Lower lobe of right lung (tissue), 2 donors: ENCODE measurements at regions not wholly inside any gene's neighbourhood (a gene's known extent, or its start where the extent isn't known, plus 50 kb on each side); places are given as distances from the start of the nearest gene placed in this dataset.
"Not testable (repeated sequence)": the region's sequence is repeated elsewhere in the genome, so short reads cannot be mapped to it uniquely, and the experiment has no call there.

ENCODE experiments used
- ATAC-seq, 2 donors: fragments of 200-7000 bp; cut with Tn5 transposase; one replicate each; pipeline ENCODE4 v1.9.1; 2020 to 2022; ENCODE audit warnings: mild to moderate bottlenecking in 2 of 2, moderate library complexity in 2 of 2
- DNase-seq: peaks from one replicate; pipeline ENCODE4 v3.0.0-alpha.2; 2020
- H3K27ac ChIP-seq: fragments of 200-600 bp; one replicate; pipeline ENCODE4 v1.8.0; 2022
- H3K27me3 ChIP-seq: fragments of 200-600 bp; one replicate; pipeline ENCODE4 v1.8.0; 2022; ENCODE audit warnings: low read depth
- H3K36me3 ChIP-seq: fragments of 200-600 bp; one replicate; pipeline ENCODE4 v1.8.0; 2022; ENCODE audit warnings: mild to moderate bottlenecking
- H3K4me1 ChIP-seq: fragments of 200-600 bp; one replicate; pipeline ENCODE4 v1.8.0; 2022
- H3K4me3 ChIP-seq: fragments of 200-600 bp; one replicate; pipeline ENCODE4 v1.8.0; 2022; ENCODE audit warnings: mild to moderate bottlenecking
- H3K9me3 ChIP-seq: fragments of 200-600 bp; one replicate; pipeline ENCODE4 v1.8.0; 2022
- intact Hi-C: fragments of 100-400 bp; cut with DNase I; formaldehyde crosslinking; loops from one replicate; pipeline ENCODE4 v1.11.0; 2022
- TF ChIP-seq, protein P1 (sequence below): fragments of 200-600 bp; IDR thresholded peaks from one replicate; pipeline ENCODE4 v1.8.0; 2022; ENCODE audit warnings: antibody characterized with exemption, mild to moderate bottlenecking
- donor health status: DM: no; HTN: yes; CAD: no; lungs with severe emphysema.

DNA sequence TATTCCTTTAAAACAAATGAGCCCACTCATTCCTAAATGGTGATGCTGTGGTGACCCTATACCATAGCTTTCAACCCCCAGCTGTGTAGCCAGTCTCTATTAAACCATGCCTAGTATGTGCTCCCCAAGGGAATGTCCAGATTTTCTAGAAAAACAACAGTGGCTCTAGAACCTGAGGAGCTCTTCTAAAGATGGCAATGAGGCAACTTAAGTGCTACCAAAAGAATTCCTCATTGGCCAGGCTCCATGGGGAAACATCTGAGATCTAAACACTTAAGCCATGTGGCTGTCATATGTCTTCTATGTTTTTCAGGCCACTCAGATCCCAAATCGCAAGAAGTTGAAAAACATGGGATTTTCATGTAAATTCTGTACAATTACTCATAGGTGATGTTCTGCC, 191.0 kb downstream of the TPBG start:
- Histone ChIP-seq H3K27me3 (no peaks in the 10 kb centered on the region), H3K4me1 (no peaks in the 10 kb centered on the region), H3K27ac (no peak overlapping the region), H3K36me3 (no peaks in the 10 kb centered on the region), H3K4me3 (no peak overlapping the region), H3K9me3 (no peaks in the 10 kb centered on the region)
- DNase-seq (no peak), ATAC-seq (no peak)
- intact Hi-C loops, result no loop called here
- TF ChIP-seq, protein P1, sequence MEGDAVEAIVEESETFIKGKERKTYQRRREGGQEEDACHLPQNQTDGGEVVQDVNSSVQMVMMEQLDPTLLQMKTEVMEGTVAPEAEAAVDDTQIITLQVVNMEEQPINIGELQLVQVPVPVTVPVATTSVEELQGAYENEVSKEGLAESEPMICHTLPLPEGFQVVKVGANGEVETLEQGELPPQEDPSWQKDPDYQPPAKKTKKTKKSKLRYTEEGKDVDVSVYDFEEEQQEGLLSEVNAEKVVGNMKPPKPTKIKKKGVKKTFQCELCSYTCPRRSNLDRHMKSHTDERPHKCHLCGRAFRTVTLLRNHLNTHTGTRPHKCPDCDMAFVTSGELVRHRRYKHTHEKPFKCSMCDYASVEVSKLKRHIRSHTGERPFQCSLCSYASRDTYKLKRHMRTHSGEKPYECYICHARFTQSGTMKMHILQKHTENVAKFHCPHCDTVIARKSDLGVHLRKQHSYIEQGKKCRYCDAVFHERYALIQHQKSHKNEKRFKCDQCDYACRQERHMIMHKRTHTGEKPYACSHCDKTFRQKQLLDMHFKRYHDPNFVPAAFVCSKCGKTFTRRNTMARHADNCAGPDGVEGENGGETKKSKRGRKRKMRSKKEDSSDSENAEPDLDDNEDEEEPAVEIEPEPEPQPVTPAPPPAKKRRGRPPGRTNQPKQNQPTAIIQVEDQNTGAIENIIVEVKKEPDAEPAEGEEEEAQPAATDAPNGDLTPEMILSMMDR, result no peak

DNA sequence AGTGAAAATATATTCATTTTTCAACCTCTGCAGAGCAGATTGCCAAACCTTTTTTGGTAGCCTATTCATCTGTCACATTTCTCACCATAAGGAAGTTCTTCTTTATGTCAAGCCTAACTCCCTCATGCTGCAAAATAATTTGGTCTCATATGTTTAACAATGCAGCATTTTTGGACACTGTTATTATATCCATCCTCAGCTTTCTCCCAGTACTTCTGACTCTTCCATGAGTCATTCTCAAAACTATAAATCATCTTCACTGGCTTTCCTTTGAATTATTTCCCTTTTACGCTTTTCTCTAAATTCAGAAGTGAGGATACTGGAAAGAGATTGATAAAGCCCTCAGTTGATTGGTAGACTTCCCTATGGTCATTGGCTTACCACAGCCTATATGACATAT, 192.2 kb downstream of the TPBG start:
- DNase-seq, result no peak
- H3K4me3 ChIP-seq, result no peak overlapping the region
- no peaks in the 10 kb centered on the region for H3K27me3 ChIP-seq
- H3K9me3 ChIP-seq, result no peaks in the 10 kb centered on the region
- no peaks in the 10 kb centered on the region for H3K4me1 ChIP-seq
- no peak for ATAC-seq
- no peaks in the 10 kb centered on the region for H3K36me3 ChIP-seq
- intact Hi-C loops, result no loop called here
- H3K27ac ChIP-seq, result no peak overlapping the region
- TF ChIP-seq, protein P1, result no peak

DNA sequence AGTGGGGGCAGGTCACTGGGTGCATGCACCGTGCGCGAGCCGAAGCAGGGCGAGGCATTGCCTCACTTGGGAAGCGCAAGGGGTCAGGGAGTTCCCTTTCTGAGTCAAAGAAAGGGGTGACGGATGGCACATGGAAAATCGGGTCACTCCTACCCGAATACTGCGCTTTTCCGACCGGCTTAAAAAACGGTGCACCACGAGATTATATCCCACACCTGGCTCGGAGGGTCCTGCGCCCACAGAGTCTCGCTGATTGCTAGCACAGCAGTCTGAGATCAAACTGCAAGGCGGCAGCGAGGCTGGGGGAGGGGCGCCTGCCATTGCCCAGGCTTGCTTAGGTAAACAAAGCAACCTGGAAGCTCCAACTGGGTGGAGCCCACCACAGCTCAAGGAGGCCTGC, 194.9 kb downstream of the TPBG start:
- H3K4me3 ChIP-seq, H3K4me1 ChIP-seq, DNase-seq, H3K27ac ChIP-seq, H3K9me3 ChIP-seq, H3K36me3 ChIP-seq, H3K27me3 ChIP-seq, ATAC-seq, intact Hi-C loops: not testable (repeated sequence)

DNA sequence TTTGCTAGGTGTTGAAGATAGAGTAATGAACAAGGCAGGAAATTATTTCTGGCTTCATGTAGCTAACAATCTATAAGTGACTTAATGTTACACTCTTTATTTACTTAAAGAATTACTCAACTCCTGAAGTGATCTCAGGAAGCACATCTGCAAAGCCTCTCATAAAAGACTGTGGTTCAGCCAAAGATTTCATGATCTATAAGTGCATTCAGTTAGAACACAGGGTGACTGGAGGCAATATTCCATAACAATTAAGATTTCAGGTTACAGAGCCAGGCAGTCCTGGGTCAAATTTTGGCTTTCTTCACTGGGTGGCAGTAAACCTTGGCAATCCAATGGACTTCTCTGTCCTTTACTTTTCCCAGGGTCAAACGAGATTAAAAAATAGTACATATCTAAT, 204.0 kb downstream of the TPBG start:
- no peak for ATAC-seq

DNA sequence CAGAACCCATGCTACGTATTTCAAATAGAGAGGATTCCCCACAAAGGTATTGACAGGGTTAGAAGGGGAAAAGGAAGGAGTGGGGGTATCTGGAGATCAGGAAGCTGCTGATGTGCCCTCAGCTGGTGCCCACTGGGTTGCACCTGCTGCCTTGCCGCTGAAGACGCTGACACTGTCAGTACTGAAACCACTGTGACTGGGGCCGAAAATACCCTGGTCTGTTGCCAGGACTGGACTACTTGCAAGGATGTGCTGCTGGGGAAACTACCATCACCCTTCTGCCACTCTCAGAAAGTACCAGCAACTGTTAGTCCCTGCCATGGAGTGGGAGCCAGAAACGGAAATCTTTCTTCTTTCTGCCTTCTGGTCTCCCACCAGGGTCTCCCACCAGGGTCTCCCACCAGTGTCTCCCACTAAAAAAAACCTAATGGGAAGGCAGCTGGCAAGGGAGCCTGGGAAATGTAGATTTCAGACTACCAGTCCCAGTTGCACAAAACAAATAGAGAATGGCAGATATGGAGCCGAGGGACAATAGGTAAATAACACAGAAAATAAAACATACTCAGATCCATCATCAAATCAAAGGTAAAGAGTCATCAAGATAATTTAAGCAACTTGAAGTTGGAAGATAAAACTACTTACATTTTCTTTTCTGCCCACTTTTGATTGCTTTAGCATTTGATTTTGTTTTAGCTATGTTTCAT, 204.8 kb downstream of the TPBG start:
- intact Hi-C loops, result no loop called here
- TF ChIP-seq, protein P1, result no peak
- DNase-seq, result no peak
- no peaks in the 10 kb centered on the region for H3K9me3 ChIP-seq
- H3K27ac ChIP-seq, result no peak overlapping the region
- H3K4me3 ChIP-seq, result no peak overlapping the region
- H3K4me1 ChIP-seq, result no peaks in the 10 kb centered on the region
- no peaks in the 10 kb centered on the region for H3K27me3 ChIP-seq
- ATAC-seq, result no peak
- H3K36me3 ChIP-seq, result no peaks in the 10 kb centered on the region

More for the DNA sequence above, 204.0 kb downstream of the TPBG start:
- intact Hi-C loops, result no loop called here
- H3K27me3 ChIP-seq, result no peaks in the 10 kb centered on the region
- H3K4me1 ChIP-seq, result no peaks in the 10 kb centered on the region
- no peaks in the 10 kb centered on the region for H3K36me3 ChIP-seq
- no peak overlapping the region for H3K4me3 ChIP-seq
- TF ChIP-seq, protein P1, result no peak
- no peaks in the 10 kb centered on the region for H3K9me3 ChIP-seq
- no peak for DNase-seq
- H3K27ac ChIP-seq, result no peak overlapping the region

DNA sequence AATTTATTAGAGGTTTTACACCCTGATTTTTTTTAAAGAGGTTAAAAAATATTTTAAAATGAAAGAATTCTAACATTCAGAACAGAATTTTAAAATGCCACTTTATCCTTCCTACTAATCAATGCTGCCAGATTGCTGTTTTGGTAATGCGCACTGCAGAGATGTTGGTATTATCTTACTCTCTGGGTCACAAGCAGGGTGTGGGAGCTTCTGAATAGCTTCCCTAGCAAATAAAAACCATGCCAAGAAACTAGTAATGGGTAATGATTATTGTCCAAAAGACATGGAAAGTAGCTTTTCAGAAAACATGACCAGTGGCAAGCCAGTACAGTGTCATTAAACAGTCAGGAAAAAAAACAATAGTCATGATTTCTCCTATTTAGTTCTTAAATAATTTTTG, 205.4 kb downstream of the TPBG start:
- ATAC-seq, result no peak
- no peaks in the 10 kb centered on the region for H3K4me1 ChIP-seq
- no peak for DNase-seq
- no peaks in the 10 kb centered on the region for H3K27me3 ChIP-seq
- H3K9me3 ChIP-seq, result no peaks in the 10 kb centered on the region
- TF ChIP-seq, protein P1, result no peak
- H3K36me3 ChIP-seq, result no peaks in the 10 kb centered on the region
- H3K4me3 ChIP-seq, result no peak overlapping the region
- H3K27ac ChIP-seq, result no peak overlapping the region
- intact Hi-C loops, result no loop called here
